ENCODE measurements at regions not wholly inside any gene's neighbourhood (a gene's known extent, or its start where the extent isn't known, plus 50 kb on each side); places are given as distances from the start of the nearest gene placed in this dataset.
"Not testable (repeated sequence)": the region's sequence is repeated elsewhere in the genome, so short reads cannot be mapped to it uniquely, and the experiment has no call there.

- DNase-seq = no peak
Observed at GRCh38 chr16:62383941-62384340, 347.7 kb upstream of the CDH8 start.

DNA sequence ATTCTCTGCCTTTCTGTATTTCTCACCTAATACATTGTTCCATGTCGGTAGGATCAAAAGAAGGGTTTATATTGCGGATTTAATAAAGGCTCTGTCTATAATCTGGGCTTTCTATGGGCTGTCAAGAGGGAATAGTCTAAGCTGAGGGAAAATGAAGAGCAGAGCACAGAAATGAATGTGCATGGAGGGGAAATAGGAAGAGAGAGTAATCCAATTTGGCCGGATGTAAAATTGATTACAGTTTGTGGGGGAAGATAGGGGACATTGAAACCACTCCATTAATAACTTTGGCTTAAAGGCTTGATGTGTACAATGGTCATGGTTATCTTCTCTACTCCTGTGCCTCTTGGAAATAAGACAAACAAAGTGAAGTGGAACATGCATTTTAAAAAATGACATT is 334.2 kb upstream of the CDH8 start:
- DNase-seq = no peak

DNA sequence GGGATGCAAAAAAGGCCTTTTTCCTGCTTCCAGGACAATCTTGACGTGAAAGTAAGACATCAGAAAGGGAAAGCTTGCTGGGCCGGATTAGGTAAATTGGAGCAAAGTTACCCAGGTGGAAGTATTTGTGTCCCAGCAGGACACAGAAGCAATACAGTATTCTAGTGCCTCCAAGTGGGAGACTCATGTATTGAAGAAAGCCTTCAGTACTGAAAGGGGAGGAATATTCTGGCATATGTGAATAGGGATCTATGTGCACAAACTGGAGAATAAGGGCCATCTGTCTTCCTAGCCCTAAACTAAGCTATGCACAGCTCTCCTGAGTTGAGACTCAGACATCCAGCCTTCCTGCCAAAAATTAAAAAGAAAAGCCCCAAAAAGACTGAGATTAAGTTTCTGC is 327.3 kb upstream of the CDH8 start:
- no peak for DNase-seq

DNA sequence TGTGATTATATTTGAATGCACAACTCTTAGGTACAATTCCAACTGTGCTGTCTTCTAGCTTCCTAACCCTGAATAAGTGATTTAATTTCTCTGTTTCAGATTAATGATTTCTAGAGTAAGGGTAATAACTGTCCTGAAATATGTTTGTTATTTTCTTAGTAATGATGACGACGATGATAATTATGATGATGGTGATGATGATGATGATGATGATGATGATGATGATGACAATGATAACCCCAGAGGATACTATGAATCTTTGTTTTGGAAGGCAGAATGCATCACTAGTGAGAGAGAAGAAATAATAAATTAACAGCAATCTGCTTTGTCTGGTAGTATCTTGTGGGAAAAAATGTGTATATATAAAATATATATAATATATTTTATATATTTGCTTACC is 317.1 kb upstream of the CDH8 start:
- DNase-seq = no peak

GRCh38 chr16:62342216-62342615 is 306.0 kb upstream of the CDH8 start:
- DNase-seq = no peak

DNA sequence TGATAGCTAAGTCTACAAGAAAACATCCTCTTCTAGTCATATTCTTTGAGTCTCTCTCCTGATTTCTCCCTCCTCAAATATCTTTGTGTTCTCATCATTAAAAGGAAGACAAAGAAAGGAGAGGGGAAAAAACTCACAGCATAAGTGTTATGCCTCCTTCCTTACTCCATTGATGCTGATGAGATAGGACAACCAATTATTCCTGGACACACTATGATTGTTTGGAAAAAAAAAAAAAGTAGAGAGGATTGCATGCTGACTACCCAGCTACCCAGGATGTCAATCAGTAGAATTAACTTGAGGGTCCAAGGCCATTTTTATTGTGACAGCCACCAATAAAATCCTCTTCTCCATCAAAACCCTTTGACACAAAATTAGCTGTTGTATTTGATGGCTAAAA is 299.1 kb upstream of the CDH8 start:
- no peak for DNase-seq

DNA sequence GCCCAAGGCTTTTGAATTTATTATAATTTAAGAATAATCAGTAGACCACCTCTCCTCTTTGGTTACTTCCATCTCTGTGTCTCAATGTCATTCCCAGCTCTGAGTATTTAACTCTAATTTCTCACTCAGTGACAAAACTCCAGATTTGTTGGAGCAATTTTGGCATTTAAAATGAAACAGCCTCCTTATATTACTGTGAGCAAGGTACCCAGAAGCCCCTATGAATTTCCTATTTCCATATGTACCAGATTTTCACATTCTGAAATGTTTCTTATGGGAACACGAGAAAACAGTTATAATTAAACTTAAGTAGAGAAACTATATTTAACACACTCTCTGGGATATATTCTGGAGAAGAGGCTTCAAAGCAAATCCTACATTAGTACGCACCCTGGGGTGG is 285.4 kb upstream of the CDH8 start:
- DNase-seq = no peak

DNA sequence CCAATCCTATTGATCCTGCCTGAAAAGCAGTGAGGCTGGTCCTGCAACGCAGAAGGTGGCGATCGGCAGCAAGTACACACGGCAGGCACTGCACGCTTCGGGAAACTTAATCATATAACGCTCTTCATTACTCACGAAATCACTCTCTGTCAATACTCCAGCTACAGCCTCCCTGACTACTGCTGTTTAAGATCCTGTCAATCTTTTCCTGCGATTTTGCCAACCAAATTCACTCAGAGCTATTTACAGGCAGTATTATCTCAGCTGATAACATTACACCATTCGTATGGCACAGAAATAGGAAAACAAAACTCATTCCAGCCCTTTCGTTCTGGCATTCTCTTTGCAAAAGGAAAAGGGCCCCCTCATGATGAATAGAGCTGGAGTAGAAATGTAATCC is 262.4 kb upstream of the CDH8 start:
- no peak for DNase-seq

GRCh38 chr16:62294213-62294972 is 258.2 kb upstream of the CDH8 start:
- DNase-seq = no peak

DNA sequence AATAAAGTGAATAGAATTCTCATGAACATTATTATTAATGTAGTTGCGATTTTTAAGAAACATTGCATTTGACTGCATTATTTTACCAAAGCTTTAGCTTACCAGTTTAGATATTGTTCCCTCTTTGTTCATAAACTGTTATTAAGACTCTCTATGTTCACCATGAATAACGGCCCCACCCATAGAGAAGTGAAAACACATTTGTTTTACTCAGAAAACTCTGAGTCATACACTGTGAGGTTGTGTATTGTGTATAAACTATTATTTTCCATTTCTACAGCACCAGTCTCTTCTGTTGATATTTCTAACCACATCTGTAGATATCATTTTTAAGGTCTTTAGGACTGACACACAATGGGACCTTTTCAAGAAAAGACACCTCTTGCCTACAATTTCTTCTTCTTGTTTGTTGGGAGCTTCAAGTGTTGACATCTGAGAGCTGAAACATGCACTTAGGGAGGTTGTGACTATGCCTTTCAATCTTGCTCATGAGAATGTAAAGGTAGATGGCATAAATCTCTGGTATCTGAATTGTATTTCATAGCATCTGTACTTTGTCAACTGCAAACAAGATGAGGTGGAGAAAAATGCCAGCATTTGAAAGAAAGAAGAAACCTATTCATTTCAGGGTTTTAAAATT is 252.9 kb upstream of the CDH8 start:
- no peak for DNase-seq

DNA sequence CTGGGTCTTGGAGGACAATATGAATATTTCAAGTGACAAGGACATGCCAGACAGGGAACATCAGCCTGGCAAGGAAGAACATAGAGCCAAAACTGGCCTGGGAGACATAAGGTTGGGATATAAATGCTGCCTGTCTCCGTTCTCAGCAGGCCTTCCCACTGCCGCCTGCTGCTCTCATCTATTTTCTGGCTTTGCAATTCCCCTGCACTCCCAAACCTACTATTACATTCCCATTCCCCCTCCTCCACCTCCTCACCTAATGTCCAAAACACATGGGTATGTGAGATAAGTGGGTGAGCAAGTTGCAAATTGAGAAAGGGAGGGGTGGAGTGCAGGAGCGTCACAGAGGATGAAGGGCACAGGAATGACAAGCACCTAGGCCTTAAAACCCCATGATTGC is 244.3 kb upstream of the CDH8 start:
- DNase-seq = no peak

- no peak for DNase-seq
Observed at GRCh38 chr16:62277942-62278341, 241.7 kb upstream of the CDH8 start.

DNA sequence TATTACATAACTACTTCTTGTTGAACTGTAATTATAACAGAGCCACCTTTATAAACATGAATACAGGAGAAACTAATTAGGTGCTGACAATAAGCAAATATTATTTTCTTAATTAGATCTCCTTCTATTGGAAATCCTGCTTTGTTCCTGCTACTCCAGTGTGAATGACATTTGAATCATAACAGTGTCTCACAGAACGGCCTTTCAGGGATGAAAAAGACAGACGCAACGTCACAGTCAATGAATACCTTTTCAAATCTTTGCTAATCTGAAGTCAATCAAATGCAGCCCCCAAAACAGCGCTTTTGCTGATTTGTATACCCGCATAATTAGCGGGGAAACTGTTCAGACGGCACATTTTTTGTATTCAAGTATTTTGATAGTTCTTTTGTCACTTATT is 240.4 kb upstream of the CDH8 start:
- no peak for DNase-seq

DNA sequence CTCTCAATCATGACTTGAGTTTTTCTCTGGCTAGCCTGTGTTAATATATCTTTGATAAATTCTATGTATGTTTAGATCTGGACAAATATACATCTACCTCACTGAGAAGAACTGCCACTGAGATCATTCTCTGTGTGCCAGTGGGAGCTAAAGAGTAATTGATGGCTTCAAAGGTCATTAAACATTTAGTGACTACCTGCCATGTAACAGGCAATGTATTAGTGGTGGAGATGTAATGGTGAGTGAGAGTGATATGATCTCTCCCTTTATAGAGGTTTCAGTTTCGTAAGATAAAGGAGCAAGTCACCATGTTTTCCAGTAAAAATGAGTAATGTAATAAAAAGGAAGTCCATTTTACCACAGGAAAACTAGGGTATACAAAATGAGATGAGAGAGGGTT is 235.8 kb upstream of the CDH8 start:
- DNase-seq = no peak

GRCh38 chr16:62261760-62262159 is 225.5 kb upstream of the CDH8 start:
- no peak for DNase-seq

GRCh38 chr16:62258931-62259435 is 222.7 kb upstream of the CDH8 start:
- DNase-seq = not testable (repeated sequence)

- DNase-seq = no peak
Observed at GRCh38 chr16:62256406-62256805, 220.2 kb upstream of the CDH8 start.

DNA sequence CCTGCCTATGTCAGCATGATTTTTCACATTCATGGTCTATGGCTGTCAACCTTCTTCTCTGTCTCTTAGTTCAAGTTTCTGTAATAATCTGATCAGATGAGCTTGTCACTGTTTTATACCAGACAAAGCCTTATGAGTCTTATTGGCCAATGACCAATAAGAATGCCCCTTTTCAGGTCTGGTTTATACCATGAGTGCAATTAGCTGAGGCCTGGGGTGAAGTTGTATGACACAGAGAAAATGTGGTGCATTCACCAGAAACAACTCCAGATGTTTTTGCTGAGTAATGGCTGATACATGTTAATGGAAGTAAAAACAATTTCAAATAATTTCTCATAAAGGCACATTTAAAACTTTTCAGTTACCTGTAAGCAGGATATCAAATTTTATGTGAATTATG is 218.6 kb upstream of the CDH8 start:
- no peak for DNase-seq

DNA sequence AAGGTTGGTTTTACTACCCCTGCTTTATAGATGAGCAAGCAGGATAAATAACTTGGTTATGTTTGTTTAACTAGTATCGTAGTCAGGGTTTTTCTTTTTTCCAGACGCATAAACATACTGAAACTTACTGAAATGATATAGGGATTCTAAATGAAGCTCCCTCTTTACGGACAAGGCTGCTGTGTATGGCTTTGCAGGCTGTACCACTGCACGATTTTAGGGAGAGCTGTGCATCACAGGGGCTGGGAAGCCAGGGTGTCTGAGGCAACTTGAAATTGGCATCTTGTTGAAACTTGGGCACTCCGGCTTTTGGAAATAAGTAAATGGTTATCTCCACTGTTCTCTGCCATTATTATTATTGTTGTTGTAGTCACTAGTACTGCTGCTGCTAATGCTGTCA is 218.1 kb upstream of the CDH8 start:
- no peak for DNase-seq

DNA sequence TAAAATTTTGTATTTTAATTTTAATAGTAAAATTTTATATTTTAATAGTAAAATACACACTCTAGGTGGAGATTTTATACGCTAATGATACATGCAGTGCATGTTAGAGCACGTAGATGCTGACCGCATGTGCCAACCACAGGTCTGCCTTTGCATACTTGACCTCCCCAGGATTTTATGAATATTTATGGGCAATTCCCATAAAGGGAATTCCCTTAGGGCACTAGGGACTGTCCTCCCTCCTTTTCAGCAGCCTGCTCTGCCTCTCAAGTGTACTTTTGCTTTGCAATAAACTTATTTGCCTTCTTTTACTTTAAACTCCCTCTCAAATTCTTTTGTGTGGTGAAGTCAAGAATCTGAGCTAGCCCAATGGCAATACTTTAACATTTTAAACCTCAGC is 217.7 kb upstream of the CDH8 start:
- DNase-seq = no peak

DNA sequence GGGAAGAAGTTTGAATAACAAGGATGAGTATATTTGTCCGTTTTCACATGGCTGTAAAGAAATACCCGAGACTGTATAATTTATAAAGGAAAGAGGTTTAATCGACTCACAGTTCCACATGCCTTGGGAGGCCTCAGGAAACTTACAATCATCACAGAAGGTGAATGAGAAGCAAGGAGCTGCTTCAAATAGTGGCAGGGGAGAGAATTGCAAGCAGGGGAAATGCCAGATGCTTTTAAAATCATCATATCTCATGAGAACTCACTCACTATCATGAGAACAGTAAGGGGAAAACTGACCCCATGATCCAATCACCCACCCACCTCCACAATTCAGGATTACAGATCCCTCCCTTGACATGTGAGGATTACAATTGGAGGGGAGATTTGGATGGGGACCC is 212.8 kb upstream of the CDH8 start:
- DNase-seq = no peak

DNA sequence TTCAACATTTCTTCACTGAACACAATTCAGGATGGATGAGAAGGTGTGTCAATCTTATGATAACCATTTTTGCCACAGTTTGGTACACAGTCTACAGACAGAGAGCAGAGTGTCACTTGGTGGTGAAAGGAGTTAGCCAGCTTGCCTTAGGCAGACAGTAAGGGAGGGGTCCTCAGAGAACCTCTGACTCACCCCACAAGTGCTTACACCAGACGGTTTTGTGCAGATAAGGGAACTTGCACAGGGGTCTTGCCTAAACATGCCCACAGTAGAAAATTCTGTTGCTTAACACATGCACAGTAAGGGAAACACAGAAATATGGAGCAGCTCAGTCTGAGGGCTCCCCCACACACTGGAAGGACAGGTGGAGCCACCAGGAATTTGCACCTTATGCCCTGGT is 204.5 kb upstream of the CDH8 start:
- DNase-seq = no peak

- no peak for DNase-seq
Observed at GRCh38 chr16:62225675-62226074, 189.4 kb upstream of the CDH8 start.

- no peak for DNase-seq
Observed at GRCh38 chr16:62224646-62225209, 188.5 kb upstream of the CDH8 start.

Data from NCI-H1930 (cell line).